ACC112 (cell line): ENCODE measurements at regions not wholly inside any gene's neighbourhood (a gene's known extent, or its start where the extent isn't known, plus 50 kb on each side); places are given as distances from the start of the nearest gene placed in this dataset.

Source experiments
- H2AFZ ChIP-seq: fragments of 200-600 bp; sonication (generic); one replicate; pipeline ENCODE4 v1.6.0; 2017; ENCODE audit warnings: antibody characterized with exemption, low read length; ENCODE audit not compliant: unreplicated experiment
- H3K27ac ChIP-seq: fragments of 200-600 bp; sonication (generic); 2 replicates; pipeline ENCODE4 v1.5.1; 2014; ENCODE audit warnings: low read depth, mild to moderate bottlenecking, antibody characterized with exemption, low read length, moderate library complexity
- H3K27me3 ChIP-seq: fragments of 200-600 bp; sonication (generic); 2 replicates; pipeline ENCODE4 v1.6.1; 2014; ENCODE audit warnings: mild to moderate bottlenecking, antibody characterized with exemption, low read length, moderate library complexity, mixed read lengths; ENCODE audit not compliant: insufficient read depth
- H3K36me3 ChIP-seq: fragments of 200-600 bp; sonication (generic); 2 replicates; pipeline ENCODE4 v1.6.1; 2016; ENCODE audit warnings: mild to moderate bottlenecking, antibody characterized with exemption, low read length, moderate library complexity, mixed read lengths; ENCODE audit not compliant: insufficient read depth
- H3K4me1 ChIP-seq: fragments of 200-600 bp; sonication (generic); one replicate; pipeline ENCODE4 v1.6.1; 2016; ENCODE audit warnings: low read length, mixed read lengths; ENCODE audit not compliant: insufficient read depth, unreplicated experiment, control insufficient read depth
- H3K4me3 ChIP-seq: fragments of 200-600 bp; sonication (generic); 2 replicates; pipeline ENCODE4 v1.5.1; 2014; ENCODE audit warnings: mild to moderate bottlenecking, low read depth, low read length
- H3K79me2 ChIP-seq: fragments of 200-600 bp; sonication (generic); one replicate; pipeline ENCODE4 v1.6.0; 2016; ENCODE audit warnings: low read length; ENCODE audit not compliant: control insufficient read depth, unreplicated experiment, insufficient read depth

GRCh38 chr9:85185486-85186217, 516.1 kb downstream of the NTRK2 start:
- Histone ChIP-seq H3K27ac (no peak overlapping the region), H2AFZ (no peak overlapping the region), H3K4me3 (no peak overlapping the region), H3K36me3 (no peaks in the 10 kb centered on the region), H3K79me2 (no peaks in the 10 kb centered on the region), H3K4me1 (no peaks in the 10 kb centered on the region), H3K27me3 (peaks cover 30% of the 10 kb centered on the region; the same call in 1 of the 2 replicates)

- H3K4me3 ChIP-seq, result no peak overlapping the region
- H2AFZ ChIP-seq, result no peak overlapping the region
- no peak overlapping the region for H3K27ac ChIP-seq
- H3K4me1 ChIP-seq, result no peaks in the 10 kb centered on the region
- H3K79me2 ChIP-seq, result no peaks in the 10 kb centered on the region
- no peaks in the 10 kb centered on the region for H3K36me3 ChIP-seq
- H3K27me3 ChIP-seq, result peaks cover 42% of the 10 kb centered on the region; the same call in 1 of the 2 replicates
Measured at GRCh38 chr9:85182383-85182782, 512.9 kb downstream of the NTRK2 start.

- Histone ChIP-seq H3K27me3 (peaks cover 23% of the 10 kb centered on the region; the same call in 1 of the 2 replicates), H3K4me3 (no peak overlapping the region), H3K27ac (no peak overlapping the region), H3K79me2 (no peaks in the 10 kb centered on the region), H2AFZ (no peak overlapping the region), H3K4me1 (no peaks in the 10 kb centered on the region), H3K36me3 (no peaks in the 10 kb centered on the region)
Measured at GRCh38 chr9:85178474-85178873, 508.9 kb downstream of the NTRK2 start.

GRCh38 chr9:85173967-85174366, 504.4 kb downstream of the NTRK2 start:
- H2AFZ ChIP-seq, result no peak overlapping the region
- no peak overlapping the region for H3K27ac ChIP-seq
- H3K36me3 ChIP-seq, result no peaks in the 10 kb centered on the region
- no peak overlapping the region for H3K4me3 ChIP-seq
- H3K79me2 ChIP-seq, result no peaks in the 10 kb centered on the region
- H3K4me1 ChIP-seq, result no peaks in the 10 kb centered on the region
- peaks cover 11% of the 10 kb centered on the region; the same call in 1 of the 2 replicates for H3K27me3 ChIP-seq

- Histone ChIP-seq H2AFZ (no peak overlapping the region), H3K79me2 (no peaks in the 10 kb centered on the region), H3K4me1 (no peaks in the 10 kb centered on the region), H3K36me3 (no peaks in the 10 kb centered on the region), H3K27ac (no peak overlapping the region), H3K4me3 (no peak overlapping the region), H3K27me3 (peaks cover 4% of the 10 kb centered on the region; the same call in 1 of the 2 replicates)
Measured at GRCh38 chr9:85172001-85172978, 502.8 kb downstream of the NTRK2 start.

- Histone ChIP-seq H2AFZ (no peak overlapping the region), H3K27me3 (peaks cover under 1% of the 10 kb centered on the region; the same call in 1 of the 2 replicates), H3K79me2 (no peaks in the 10 kb centered on the region), H3K4me1 (no peaks in the 10 kb centered on the region), H3K4me3 (no peak overlapping the region), H3K27ac (no peak overlapping the region), H3K36me3 (no peaks in the 10 kb centered on the region)
Measured at GRCh38 chr9:85171163-85171562, 501.6 kb downstream of the NTRK2 start.

- no peak overlapping the region for H3K4me3 ChIP-seq
- H3K79me2 ChIP-seq, result no peaks in the 10 kb centered on the region
- no peak overlapping the region for H2AFZ ChIP-seq
- H3K27me3 ChIP-seq, result no peaks in the 10 kb centered on the region
- no peaks in the 10 kb centered on the region for H3K4me1 ChIP-seq
- H3K36me3 ChIP-seq, result no peaks in the 10 kb centered on the region
- H3K27ac ChIP-seq, result no peak overlapping the region
Measured at GRCh38 chr9:85168412-85168811, 498.9 kb downstream of the NTRK2 start.

GRCh38 chr9:85167146-85167545, 497.6 kb downstream of the NTRK2 start:
- Histone ChIP-seq H3K4me3 (no peak overlapping the region), H3K36me3 (no peaks in the 10 kb centered on the region), H3K79me2 (no peaks in the 10 kb centered on the region), H3K27ac (no peak overlapping the region), H3K27me3 (no peaks in the 10 kb centered on the region), H3K4me1 (no peaks in the 10 kb centered on the region), H2AFZ (no peak overlapping the region)

- Histone ChIP-seq H2AFZ (no peak overlapping the region), H3K4me1 (no peaks in the 10 kb centered on the region), H3K36me3 (no peaks in the 10 kb centered on the region), H3K27me3 (no peaks in the 10 kb centered on the region), H3K79me2 (no peaks in the 10 kb centered on the region), H3K27ac (no peak overlapping the region), H3K4me3 (no peak overlapping the region)
Measured at GRCh38 chr9:85163825-85164224, 494.3 kb downstream of the NTRK2 start.

GRCh38 chr9:85163415-85163814, 493.9 kb downstream of the NTRK2 start:
- H3K4me1 ChIP-seq, result no peaks in the 10 kb centered on the region
- H3K27ac ChIP-seq, result peak overlapping the region; percentile 34; the same call in 1 of the 2 replicates
- no peaks in the 10 kb centered on the region for H3K79me2 ChIP-seq
- H3K4me3 ChIP-seq, result no peak overlapping the region
- H3K27me3 ChIP-seq, result no peaks in the 10 kb centered on the region
- no peak overlapping the region for H2AFZ ChIP-seq
- no peaks in the 10 kb centered on the region for H3K36me3 ChIP-seq
